ENCODE measurements at regions not wholly inside any gene's neighbourhood (a gene's known extent, or its start where the extent isn't known, plus 50 kb on each side); places are given as distances from the start of the nearest gene placed in this dataset.

GRCh38 chr3:11917051-11917450 lies 70.4 kb upstream of the TAMM41 start:
- H3K4me3 ChIP-seq (ENCODE audit: low read length), result no peak overlapping the region
- no peaks in the 10 kb centered on the region for H3K36me3 Mint-ChIP-seq (ENCODE audit: low read depth)

GRCh38 chr3:11919390-11919789 lies 72.7 kb upstream of the TAMM41 start:
- H3K36me3 Mint-ChIP-seq (ENCODE audit: low read depth), result no peaks in the 10 kb centered on the region
- peak; percentile 48 for DNase-seq
- peaks cover 11% of the 10 kb centered on the region for H3K9me3 Mint-ChIP-seq
- no peaks in the 10 kb centered on the region for H3K27me3 Mint-ChIP-seq (ENCODE audit: insufficient read depth)
- Histone ChIP-seq H3K9ac (ENCODE audit: extremely low read depth, low read length, poor library complexity, severe bottlenecking) (no peak overlapping the region), H3K36me3 (ENCODE audit: control insufficient read depth, insufficient read depth, low read length) (no peaks in the 10 kb centered on the region), H3K4me1 (ENCODE audit: control insufficient read depth, insufficient read depth, low read length) (no peaks in the 10 kb centered on the region), H3K27ac (ENCODE audit: low read depth, low read length) (no peak overlapping the region), H3K4me3 (ENCODE audit: low read length) (no peak overlapping the region), H3K27me3 (ENCODE audit: control insufficient read depth, insufficient read depth, low read length, poor library complexity, severe bottlenecking) (no peaks in the 10 kb centered on the region), H3K9me3 (ENCODE audit: control insufficient read depth, low read length) (no peaks in the 10 kb centered on the region)
- WGBS, 2 experiments (ENCODE audit: insufficient coverage in 1 of 2, insufficient read length in 1 of 2), result 60% methylated on average over 3 to 7 of the region's 7 CpGs
- no peak for TF ChIP-seq CTCF (conservative IDR thresholded peaks at IDR 0.05)
- no peak overlapping the region for H3K27ac Mint-ChIP-seq
- H3K4me3 Mint-ChIP-seq, result no peak overlapping the region
- H3K4me1 Mint-ChIP-seq, result no peaks in the 10 kb centered on the region

More at GRCh38 chr3:11917051-11917450, 70.4 kb upstream of the TAMM41 start:
- no peak overlapping the region for H3K27ac Mint-ChIP-seq
- no peaks in the 10 kb centered on the region for H3K9me3 ChIP-seq (ENCODE audit: control insufficient read depth, low read length)
- TF ChIP-seq CTCF (conservative IDR thresholded peaks at IDR 0.05), result no peak
- peaks cover 11% of the 10 kb centered on the region for H3K9me3 Mint-ChIP-seq
- H3K4me1 ChIP-seq (ENCODE audit: control insufficient read depth, insufficient read depth, low read length), result no peaks in the 10 kb centered on the region
- no peak for DNase-seq
- H3K4me3 Mint-ChIP-seq, result no peak overlapping the region
- no peak overlapping the region for H3K27ac ChIP-seq (ENCODE audit: low read depth, low read length)
- H3K36me3 ChIP-seq (ENCODE audit: control insufficient read depth, insufficient read depth, low read length), result no peaks in the 10 kb centered on the region
- peaks cover 2% of the 10 kb centered on the region for H3K27me3 Mint-ChIP-seq (ENCODE audit: insufficient read depth)
- WGBS, 2 experiments (ENCODE audit: insufficient coverage in 1 of 2, insufficient read length in 1 of 2), result 94 to 98% methylated on average over 9 to 11 of the region's 11 CpGs
- H3K4me1 Mint-ChIP-seq, result no peaks in the 10 kb centered on the region
- no peaks in the 10 kb centered on the region for H3K27me3 ChIP-seq (ENCODE audit: control insufficient read depth, insufficient read depth, low read length, poor library complexity, severe bottlenecking)
- no peak overlapping the region for H3K9ac ChIP-seq (ENCODE audit: extremely low read depth, low read length, poor library complexity, severe bottlenecking)

GRCh38 chr3:11924518-11924917 lies 77.8 kb upstream of the TAMM41 start:
- no peaks in the 10 kb centered on the region for H3K27me3 ChIP-seq (ENCODE audit: control insufficient read depth, insufficient read depth, low read length, poor library complexity, severe bottlenecking)
- no peak overlapping the region for H3K4me3 Mint-ChIP-seq
- H3K9me3 ChIP-seq (ENCODE audit: control insufficient read depth, low read length), result no peaks in the 10 kb centered on the region
- no peak overlapping the region for H3K27ac Mint-ChIP-seq
- no peak overlapping the region for H3K9ac ChIP-seq (ENCODE audit: extremely low read depth, low read length, poor library complexity, severe bottlenecking)
- 80 to 88% methylated on average over 1 to 2 of the region's 2 CpGs for WGBS, 2 experiments (ENCODE audit: insufficient coverage in 1 of 2, insufficient read length in 1 of 2)
- H3K36me3 ChIP-seq (ENCODE audit: control insufficient read depth, insufficient read depth, low read length), result no peaks in the 10 kb centered on the region
- H3K4me1 ChIP-seq (ENCODE audit: control insufficient read depth, insufficient read depth, low read length), result no peaks in the 10 kb centered on the region
- no peak overlapping the region for H3K27ac ChIP-seq (ENCODE audit: low read depth, low read length)
- no peak for TF ChIP-seq CTCF (conservative IDR thresholded peaks at IDR 0.05)
- H3K36me3 Mint-ChIP-seq (ENCODE audit: low read depth), result no peaks in the 10 kb centered on the region
- DNase-seq, result peak; percentile 42
- no peak overlapping the region for H3K4me3 ChIP-seq (ENCODE audit: low read length)
- no peaks in the 10 kb centered on the region for H3K4me1 Mint-ChIP-seq
- no peaks in the 10 kb centered on the region for H3K9me3 Mint-ChIP-seq
- H3K27me3 Mint-ChIP-seq (ENCODE audit: insufficient read depth), result no peaks in the 10 kb centered on the region
